HL-60 (cell line): ENCODE measurements at regions not wholly inside any gene's neighbourhood (a gene's known extent, or its start where the extent isn't known, plus 50 kb on each side); places are given as distances from the start of the nearest gene placed in this dataset.

ENCODE experiments used
- GABPA ChIP-seq: IDR thresholded peaks from 2 replicates; pipeline ENCODE4 v1.6.1; 2012; ENCODE audit warnings: low read depth
- POLR2AphosphoS5 ChIP-seq: IDR thresholded peaks from 2 replicates; pipeline ENCODE4 v1.6.1; 2012; ENCODE audit warnings: low read depth
- SPI1 ChIP-seq: IDR thresholded peaks from 2 replicates; pipeline ENCODE4 v1.6.1; 2012; ENCODE audit warnings: low read depth, mild to moderate bottlenecking, borderline replicate concordance
- TF ChIP-seq, protein P1 (sequence below): IDR thresholded peaks from one replicate; pipeline ENCODE4 v1.5.1; 2011; ENCODE audit warnings: low read length, control low read depth, inconsistent platforms; ENCODE audit not compliant: insufficient read depth
- TF ChIP-seq, protein P2 (sequence below): IDR thresholded peaks from 2 replicates; pipeline ENCODE4 v1.6.1; 2012; ENCODE audit warnings: low read depth; ENCODE audit not compliant: insufficient replicate concordance

DNA sequence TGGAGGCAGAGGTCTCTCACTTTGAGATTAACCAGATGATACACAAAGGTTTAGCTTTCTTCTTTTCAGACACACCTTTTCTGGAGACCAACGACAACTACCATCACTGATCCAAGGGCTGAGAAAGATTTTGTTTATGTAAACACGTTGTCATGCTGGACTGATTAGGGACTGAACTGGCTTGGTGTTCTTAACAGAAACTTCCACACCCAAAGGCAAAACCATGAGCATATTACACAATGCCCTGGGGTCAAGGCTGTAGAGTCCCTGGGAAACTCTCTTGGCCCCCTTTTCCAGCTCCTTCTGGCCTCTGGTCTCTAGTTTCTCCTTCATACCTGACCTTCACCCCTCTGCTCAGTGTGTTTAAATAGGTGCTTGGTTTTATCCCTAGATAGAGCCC lies 447.0 kb upstream of the TCF4 start:
- TF ChIP-seq, protein P1, sequence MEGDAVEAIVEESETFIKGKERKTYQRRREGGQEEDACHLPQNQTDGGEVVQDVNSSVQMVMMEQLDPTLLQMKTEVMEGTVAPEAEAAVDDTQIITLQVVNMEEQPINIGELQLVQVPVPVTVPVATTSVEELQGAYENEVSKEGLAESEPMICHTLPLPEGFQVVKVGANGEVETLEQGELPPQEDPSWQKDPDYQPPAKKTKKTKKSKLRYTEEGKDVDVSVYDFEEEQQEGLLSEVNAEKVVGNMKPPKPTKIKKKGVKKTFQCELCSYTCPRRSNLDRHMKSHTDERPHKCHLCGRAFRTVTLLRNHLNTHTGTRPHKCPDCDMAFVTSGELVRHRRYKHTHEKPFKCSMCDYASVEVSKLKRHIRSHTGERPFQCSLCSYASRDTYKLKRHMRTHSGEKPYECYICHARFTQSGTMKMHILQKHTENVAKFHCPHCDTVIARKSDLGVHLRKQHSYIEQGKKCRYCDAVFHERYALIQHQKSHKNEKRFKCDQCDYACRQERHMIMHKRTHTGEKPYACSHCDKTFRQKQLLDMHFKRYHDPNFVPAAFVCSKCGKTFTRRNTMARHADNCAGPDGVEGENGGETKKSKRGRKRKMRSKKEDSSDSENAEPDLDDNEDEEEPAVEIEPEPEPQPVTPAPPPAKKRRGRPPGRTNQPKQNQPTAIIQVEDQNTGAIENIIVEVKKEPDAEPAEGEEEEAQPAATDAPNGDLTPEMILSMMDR: no peak
- TF ChIP-seq GABPA: no peak
- no peak for TF ChIP-seq POLR2AphosphoS5
- TF ChIP-seq, protein P2, sequence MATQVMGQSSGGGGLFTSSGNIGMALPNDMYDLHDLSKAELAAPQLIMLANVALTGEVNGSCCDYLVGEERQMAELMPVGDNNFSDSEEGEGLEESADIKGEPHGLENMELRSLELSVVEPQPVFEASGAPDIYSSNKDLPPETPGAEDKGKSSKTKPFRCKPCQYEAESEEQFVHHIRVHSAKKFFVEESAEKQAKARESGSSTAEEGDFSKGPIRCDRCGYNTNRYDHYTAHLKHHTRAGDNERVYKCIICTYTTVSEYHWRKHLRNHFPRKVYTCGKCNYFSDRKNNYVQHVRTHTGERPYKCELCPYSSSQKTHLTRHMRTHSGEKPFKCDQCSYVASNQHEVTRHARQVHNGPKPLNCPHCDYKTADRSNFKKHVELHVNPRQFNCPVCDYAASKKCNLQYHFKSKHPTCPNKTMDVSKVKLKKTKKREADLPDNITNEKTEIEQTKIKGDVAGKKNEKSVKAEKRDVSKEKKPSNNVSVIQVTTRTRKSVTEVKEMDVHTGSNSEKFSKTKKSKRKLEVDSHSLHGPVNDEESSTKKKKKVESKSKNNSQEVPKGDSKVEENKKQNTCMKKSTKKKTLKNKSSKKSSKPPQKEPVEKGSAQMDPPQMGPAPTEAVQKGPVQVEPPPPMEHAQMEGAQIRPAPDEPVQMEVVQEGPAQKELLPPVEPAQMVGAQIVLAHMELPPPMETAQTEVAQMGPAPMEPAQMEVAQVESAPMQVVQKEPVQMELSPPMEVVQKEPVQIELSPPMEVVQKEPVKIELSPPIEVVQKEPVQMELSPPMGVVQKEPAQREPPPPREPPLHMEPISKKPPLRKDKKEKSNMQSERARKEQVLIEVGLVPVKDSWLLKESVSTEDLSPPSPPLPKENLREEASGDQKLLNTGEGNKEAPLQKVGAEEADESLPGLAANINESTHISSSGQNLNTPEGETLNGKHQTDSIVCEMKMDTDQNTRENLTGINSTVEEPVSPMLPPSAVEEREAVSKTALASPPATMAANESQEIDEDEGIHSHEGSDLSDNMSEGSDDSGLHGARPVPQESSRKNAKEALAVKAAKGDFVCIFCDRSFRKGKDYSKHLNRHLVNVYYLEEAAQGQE: no peak
- TF ChIP-seq SPI1: no peak
